ENCODE measurements at regions not wholly inside any gene's neighbourhood (a gene's known extent, or its start where the extent isn't known, plus 50 kb on each side); places are given as distances from the start of the nearest gene placed in this dataset.

GRCh38 chrX:5449323-5449722 lies 779.3 kb downstream of the NLGN4X start:
- H3K27me3 ChIP-seq: no peaks in the 10 kb centered on the region
- no peak overlapping the region for H3K4me3 ChIP-seq
- intact Hi-C loops (cut with DNase I; ENCODE audit: low total_unique reads): no loop called here
- no peak overlapping the region for H3K27ac ChIP-seq
- no peak for DNase-seq
- H3K9me3 ChIP-seq: no peaks in the 10 kb centered on the region
- H3K36me3 ChIP-seq: no peaks in the 10 kb centered on the region
- no peaks in the 10 kb centered on the region for H3K4me1 ChIP-seq
- TF ChIP-seq, protein P1, sequence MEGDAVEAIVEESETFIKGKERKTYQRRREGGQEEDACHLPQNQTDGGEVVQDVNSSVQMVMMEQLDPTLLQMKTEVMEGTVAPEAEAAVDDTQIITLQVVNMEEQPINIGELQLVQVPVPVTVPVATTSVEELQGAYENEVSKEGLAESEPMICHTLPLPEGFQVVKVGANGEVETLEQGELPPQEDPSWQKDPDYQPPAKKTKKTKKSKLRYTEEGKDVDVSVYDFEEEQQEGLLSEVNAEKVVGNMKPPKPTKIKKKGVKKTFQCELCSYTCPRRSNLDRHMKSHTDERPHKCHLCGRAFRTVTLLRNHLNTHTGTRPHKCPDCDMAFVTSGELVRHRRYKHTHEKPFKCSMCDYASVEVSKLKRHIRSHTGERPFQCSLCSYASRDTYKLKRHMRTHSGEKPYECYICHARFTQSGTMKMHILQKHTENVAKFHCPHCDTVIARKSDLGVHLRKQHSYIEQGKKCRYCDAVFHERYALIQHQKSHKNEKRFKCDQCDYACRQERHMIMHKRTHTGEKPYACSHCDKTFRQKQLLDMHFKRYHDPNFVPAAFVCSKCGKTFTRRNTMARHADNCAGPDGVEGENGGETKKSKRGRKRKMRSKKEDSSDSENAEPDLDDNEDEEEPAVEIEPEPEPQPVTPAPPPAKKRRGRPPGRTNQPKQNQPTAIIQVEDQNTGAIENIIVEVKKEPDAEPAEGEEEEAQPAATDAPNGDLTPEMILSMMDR (IDR thresholded peaks at IDR 0.05): no peak

GRCh38 chrX:5431823-5432222 lies 796.8 kb downstream of the NLGN4X start:
- Histone ChIP-seq H3K36me3 (no peaks in the 10 kb centered on the region), H3K9me3 (no peaks in the 10 kb centered on the region), H3K27ac (no peak overlapping the region), H3K27me3 (no peaks in the 10 kb centered on the region), H3K4me1 (no peaks in the 10 kb centered on the region), H3K4me3 (no peak overlapping the region)
- DNase-seq: no peak
- intact Hi-C loops (cut with DNase I; ENCODE audit: low total_unique reads): no loop called here
- TF ChIP-seq, protein P1 (IDR thresholded peaks at IDR 0.05): no peak

DNA sequence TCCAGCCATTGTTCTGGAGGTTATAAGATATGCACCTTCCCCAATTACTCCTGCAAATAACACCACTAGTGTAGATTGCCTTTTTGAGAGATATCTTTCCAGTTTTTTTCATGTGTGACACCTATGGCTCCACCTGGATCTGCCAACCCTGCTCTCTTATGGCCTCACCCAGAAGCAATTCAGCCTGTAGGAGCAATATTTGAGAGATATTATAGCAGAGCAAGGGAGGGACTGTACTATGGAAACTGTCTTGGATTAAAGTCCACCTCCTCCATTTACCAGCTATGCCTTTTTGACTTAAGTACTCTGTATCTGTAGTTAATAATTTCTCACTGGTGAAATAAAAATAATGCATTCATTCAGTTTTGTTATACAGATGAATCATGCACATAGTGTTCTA lies 803.5 kb downstream of the NLGN4X start:
- no peaks in the 10 kb centered on the region for H3K4me1 ChIP-seq
- H3K27me3 ChIP-seq: no peaks in the 10 kb centered on the region
- H3K27ac ChIP-seq: no peak overlapping the region
- no peak overlapping the region for H3K4me3 ChIP-seq
- H3K36me3 ChIP-seq: no peaks in the 10 kb centered on the region
- DNase-seq: no peak
- H3K9me3 ChIP-seq: no peaks in the 10 kb centered on the region
- TF ChIP-seq, protein P1 (IDR thresholded peaks at IDR 0.05): no peak
- intact Hi-C loops (cut with DNase I; ENCODE audit: low total_unique reads): no loop called here

- H3K9me3 ChIP-seq: no peaks in the 10 kb centered on the region
- no peaks in the 10 kb centered on the region for H3K4me1 ChIP-seq
- no peak overlapping the region for H3K27ac ChIP-seq
- intact Hi-C loops (cut with DNase I; ENCODE audit: low total_unique reads): no loop called here
- H3K27me3 ChIP-seq: no peaks in the 10 kb centered on the region
- no peak for DNase-seq
- TF ChIP-seq, protein P1 (IDR thresholded peaks at IDR 0.05): no peak
- no peak overlapping the region for H3K4me3 ChIP-seq
- no peaks in the 10 kb centered on the region for H3K36me3 ChIP-seq
Observed at GRCh38 chrX:5417381-5417780, 811.3 kb downstream of the NLGN4X start.

DNA sequence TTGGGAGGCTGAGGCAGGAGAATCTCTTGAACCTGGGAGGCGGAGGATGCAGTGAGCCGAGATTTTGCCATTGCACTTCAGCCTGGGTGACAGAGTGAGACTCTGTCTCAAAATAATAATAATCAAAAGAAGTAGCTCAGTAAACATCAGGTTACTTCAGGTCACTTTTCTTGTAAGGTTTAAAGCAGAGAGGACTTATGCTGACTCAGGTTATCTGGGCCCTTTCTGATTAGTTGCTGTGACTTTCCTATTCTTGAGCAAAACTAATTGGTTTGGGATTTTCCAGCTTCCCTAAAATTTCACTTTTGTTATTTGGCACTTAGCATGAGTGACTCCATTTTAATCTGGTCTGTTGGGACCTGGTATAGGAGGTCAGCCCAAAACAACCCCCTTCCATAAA lies 812.9 kb downstream of the NLGN4X start:
- Histone ChIP-seq H3K4me1 (no peaks in the 10 kb centered on the region), H3K27me3 (no peaks in the 10 kb centered on the region), H3K27ac (no peak overlapping the region), H3K9me3 (no peaks in the 10 kb centered on the region), H3K36me3 (no peaks in the 10 kb centered on the region), H3K4me3 (no peak overlapping the region)
- no peak for DNase-seq
- intact Hi-C loops (cut with DNase I; ENCODE audit: low total_unique reads): no loop called here
- TF ChIP-seq, protein P1 (IDR thresholded peaks at IDR 0.05): no peak

- Histone ChIP-seq H3K36me3 (no peaks in the 10 kb centered on the region), H3K4me1 (no peaks in the 10 kb centered on the region), H3K27ac (no peak overlapping the region), H3K27me3 (no peaks in the 10 kb centered on the region), H3K4me3 (no peak overlapping the region), H3K9me3 (no peaks in the 10 kb centered on the region)
- intact Hi-C loops (cut with DNase I; ENCODE audit: low total_unique reads): no loop called here
- TF ChIP-seq, protein P1 (IDR thresholded peaks at IDR 0.05): no peak
- no peak for DNase-seq
Observed at GRCh38 chrX:5409106-5409505, 819.6 kb downstream of the NLGN4X start.

All from tibial artery (tissue), 4 donors.